Testis (tissue), 2 donors: ENCODE measurements at regions not wholly inside any gene's neighbourhood (a gene's known extent, or its start where the extent isn't known, plus 50 kb on each side); places are given as distances from the start of the nearest gene placed in this dataset.

Source experiments
- DNase-seq: peaks from one replicate; pipeline ENCODE4 v3.0.0-alpha.2; 2019
- H3K27ac ChIP-seq, 2 donors: fragments of 200-600 bp; sonication (generic); one replicate each; pipeline ENCODE4 v1.5.1; 2019
- H3K27me3 ChIP-seq: fragments of 200-600 bp; sonication (generic); one replicate; pipeline ENCODE4 v1.5.1; 2019
- H3K36me3 ChIP-seq: fragments of 200-600 bp; sonication (generic); one replicate; pipeline ENCODE4 v1.5.1; 2017; ENCODE audit warnings: low read depth; ENCODE audit errors: missing control alignments
- H3K4me1 ChIP-seq: fragments of 200-600 bp; sonication (generic); one replicate; pipeline ENCODE4 v1.5.1; 2019
- H3K4me3 ChIP-seq, 2 donors: fragments of 200-600 bp; sonication (generic); one replicate each; pipeline ENCODE4 v1.5.1; 2017 to 2019
- H3K9me3 ChIP-seq: fragments of 200-600 bp; sonication (generic); one replicate; pipeline ENCODE4 v1.5.1; 2017
- POLR2A ChIP-seq: fragments of 450-650 bp; IDR thresholded peaks from one replicate; pipeline ENCODE4 v1.6.1; 2017; ENCODE audit warnings: antibody characterized with exemption, mild to moderate bottlenecking, moderate library complexity
- WGBS, 2 donors: methylation state at CpG; one replicate each; pipeline ENCODE4 v1.1.5; 2018; 5-methylcytosine and 5-hydroxymethylcytosine counted together
- intact Hi-C: fragments of 100-400 bp; cut with DNase I; formaldehyde crosslinking; loops from one replicate; pipeline ENCODE4 v1.15.1; 2023; ENCODE audit warnings: low total_unique reads
- TF ChIP-seq, protein P1 (sequence below), 3 experiments: fragments of 450-650 bp in 2 of 3; fragments of 200-600 bp in 1 of 3; sonication (generic) in 1 of 3; IDR thresholded peaks; one replicate each; pipeline ENCODE4 v1.5.1; 2016 to 2019; ENCODE audit warnings: antibody characterized with exemption in 3 of 3, mild to moderate bottlenecking in 2 of 3, moderate library complexity in 1 of 3

DNA sequence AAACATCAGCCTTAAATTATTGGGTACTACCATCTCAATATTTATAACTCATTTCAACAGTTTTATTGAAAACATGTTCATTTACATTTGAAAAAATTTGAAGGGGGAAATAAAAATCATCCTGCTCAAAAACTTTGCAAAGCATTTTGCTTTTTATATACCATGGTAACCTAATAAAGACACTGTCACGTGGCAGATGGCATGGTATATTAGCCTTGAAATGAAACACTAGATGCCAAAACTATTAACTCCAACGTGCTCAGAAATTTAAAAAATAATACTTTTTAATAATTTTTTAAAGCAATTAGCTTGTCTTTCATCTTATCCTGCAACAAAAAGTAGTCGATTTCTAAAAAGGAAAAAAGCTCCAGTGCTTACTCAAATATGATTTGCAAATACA, 88.6 kb upstream of the NFIB start:
- Histone ChIP-seq H3K36me3 (no peaks in the 10 kb centered on the region), H3K4me1 (no peaks in the 10 kb centered on the region), H3K4me3 (no peak overlapping the region), H3K27me3 (no peaks in the 10 kb centered on the region), H3K27ac (no peak overlapping the region), H3K9me3 (no peaks in the 10 kb centered on the region)
- TF ChIP-seq POLR2A, result no peak
- TF ChIP-seq, protein P1, sequence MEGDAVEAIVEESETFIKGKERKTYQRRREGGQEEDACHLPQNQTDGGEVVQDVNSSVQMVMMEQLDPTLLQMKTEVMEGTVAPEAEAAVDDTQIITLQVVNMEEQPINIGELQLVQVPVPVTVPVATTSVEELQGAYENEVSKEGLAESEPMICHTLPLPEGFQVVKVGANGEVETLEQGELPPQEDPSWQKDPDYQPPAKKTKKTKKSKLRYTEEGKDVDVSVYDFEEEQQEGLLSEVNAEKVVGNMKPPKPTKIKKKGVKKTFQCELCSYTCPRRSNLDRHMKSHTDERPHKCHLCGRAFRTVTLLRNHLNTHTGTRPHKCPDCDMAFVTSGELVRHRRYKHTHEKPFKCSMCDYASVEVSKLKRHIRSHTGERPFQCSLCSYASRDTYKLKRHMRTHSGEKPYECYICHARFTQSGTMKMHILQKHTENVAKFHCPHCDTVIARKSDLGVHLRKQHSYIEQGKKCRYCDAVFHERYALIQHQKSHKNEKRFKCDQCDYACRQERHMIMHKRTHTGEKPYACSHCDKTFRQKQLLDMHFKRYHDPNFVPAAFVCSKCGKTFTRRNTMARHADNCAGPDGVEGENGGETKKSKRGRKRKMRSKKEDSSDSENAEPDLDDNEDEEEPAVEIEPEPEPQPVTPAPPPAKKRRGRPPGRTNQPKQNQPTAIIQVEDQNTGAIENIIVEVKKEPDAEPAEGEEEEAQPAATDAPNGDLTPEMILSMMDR (IDR thresholded peaks at IDR 0.05), result no peak
- DNase-seq, result no peak
- 78 to 89% methylated on average over 3 of the region's 3 CpGs for WGBS, 2 donors
- intact Hi-C loops, result no loop called here

DNA sequence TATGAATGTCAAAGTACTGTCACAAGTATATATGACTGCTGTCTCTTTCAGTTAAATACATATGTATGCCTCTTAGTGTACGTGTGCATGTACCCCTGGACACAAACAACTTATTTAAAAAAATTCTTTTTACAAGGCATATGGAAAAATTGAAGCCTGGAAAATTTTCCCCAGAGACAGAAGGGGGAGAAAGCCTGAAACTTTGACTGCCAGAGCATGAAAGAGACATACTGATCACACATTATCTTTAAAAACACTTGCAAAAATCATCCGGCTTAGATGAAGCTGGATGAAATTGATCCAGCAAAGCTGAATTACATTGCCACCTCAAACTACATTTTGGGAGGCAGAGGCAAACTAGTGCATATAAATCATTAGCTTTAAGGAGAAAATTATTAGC, 88.0 kb upstream of the NFIB start:
- intact Hi-C loops, result no loop called here
- H3K36me3 ChIP-seq, result no peaks in the 10 kb centered on the region
- H3K4me3 ChIP-seq, result no peak overlapping the region
- 81 to 91% methylated on average over 2 of the region's 2 CpGs for WGBS, 2 donors
- H3K27me3 ChIP-seq, result no peaks in the 10 kb centered on the region
- H3K4me1 ChIP-seq, result no peaks in the 10 kb centered on the region
- no peak for TF ChIP-seq POLR2A
- TF ChIP-seq, protein P1 (IDR thresholded peaks at IDR 0.05), result no peak
- no peaks in the 10 kb centered on the region for H3K9me3 ChIP-seq
- no peak overlapping the region for H3K27ac ChIP-seq
- no peak for DNase-seq

GRCh38 chr9:14400658-14400995, 86.7 kb upstream of the NFIB start:
- Histone ChIP-seq H3K9me3 (no peaks in the 10 kb centered on the region), H3K4me3 (no peak overlapping the region), H3K36me3 (no peaks in the 10 kb centered on the region), H3K4me1 (no peaks in the 10 kb centered on the region), H3K27ac (no peak overlapping the region), H3K27me3 (no peaks in the 10 kb centered on the region)
- DNase-seq, result no peak
- WGBS, 2 donors, result 67 to 69% methylated on average over 6 of the region's 6 CpGs
- TF ChIP-seq POLR2A, result no peak
- TF ChIP-seq, protein P1 (IDR thresholded peaks at IDR 0.05), result no peak
- intact Hi-C loops, result no loop called here

- Histone ChIP-seq H3K4me1 (no peaks in the 10 kb centered on the region), H3K9me3 (no peaks in the 10 kb centered on the region), H3K36me3 (no peaks in the 10 kb centered on the region), H3K27ac (no peak overlapping the region), H3K4me3 (no peak overlapping the region), H3K27me3 (no peaks in the 10 kb centered on the region)
- TF ChIP-seq, protein P1 (IDR thresholded peaks at IDR 0.05), result no peak
- TF ChIP-seq POLR2A, result no peak
- DNase-seq, result no peak
- WGBS, 2 donors, result 56 to 62% methylated on average over 5 of the region's 5 CpGs
- intact Hi-C loops, result no loop called here
Observed at GRCh38 chr9:14399756-14400657, 86.1 kb upstream of the NFIB start.

- Histone ChIP-seq H3K36me3 (no peaks in the 10 kb centered on the region), H3K27me3 (no peaks in the 10 kb centered on the region), H3K4me1 (no peaks in the 10 kb centered on the region), H3K9me3 (no peaks in the 10 kb centered on the region), H3K27ac (no peak overlapping the region), H3K4me3 (no peak overlapping the region)
- no peak for DNase-seq
- intact Hi-C loops, result no loop called here
- no peak for TF ChIP-seq POLR2A
- TF ChIP-seq, protein P1 (IDR thresholded peaks at IDR 0.05), result no peak
- WGBS, 2 donors, result 72 to 84% methylated on average over 8 of the region's 8 CpGs
Observed at GRCh38 chr9:14398473-14398872, 84.5 kb upstream of the NFIB start.
